Endothelial cell of umbilical vein (primary cell): ENCODE measurements at regions not wholly inside any gene's neighbourhood (a gene's known extent, or its start where the extent isn't known, plus 50 kb on each side); places are given as distances from the start of the nearest gene placed in this dataset.

Source experiments
- BruUV-seq: library from RNA; stranded (reverse); fragments of 400-500 nt; replicated peaks from 2 replicates; lab custom pipeline; 2021; lab: Mats Ljungman, UMichigan
- CTCF ChIA-PET: fragments of 300-600, 350-600 bp; sonication (Branson Sonifier 250); formaldehyde crosslinking; loops from one replicate; lab custom pipeline; 2021; ENCODE audit warnings: antibody characterized with exemption, inconsistent platforms; lab: Charles Lee
- POLR2A ChIA-PET: fragments of 300-600, 350-600 bp; sonication (Branson Sonifier 250); formaldehyde crosslinking; loops from one replicate; lab custom pipeline; 2021; ENCODE audit warnings: antibody characterized with exemption, inconsistent platforms; lab: Charles Lee
- DNase-seq: peaks from one replicate; pipeline ENCODE4 v3.0.0-alpha.2; 2011; ENCODE audit warnings: low read depth, low spot score
- FAIRE-seq: peaks from 2 replicates; lab custom pipeline; 2011; peaks lifted over from hg19 to GRCh38; lab: Jason Lieb, UNC
- H2AFZ ChIP-seq: 2 replicates; pipeline ENCODE4 v1.6.0; 2012; ENCODE audit warnings: low read depth, low read length, control low read depth, inconsistent platforms
- H3K27ac ChIP-seq: 2 replicates; pipeline ENCODE4 v1.5.1; 2011; ENCODE audit warnings: low read depth, mild to moderate bottlenecking, control low read depth, low read length, moderate library complexity; ENCODE audit not compliant: insufficient read depth
- H3K27me3 ChIP-seq, 2 experiments: 2 replicates each; pipeline versions ENCODE4 v1.6.0 to v1.6.1; 2011; ENCODE audit warnings: low read length in 2 of 2, mixed read lengths in 1 of 2; ENCODE audit not compliant: control insufficient read depth in 2 of 2, insufficient read depth in 2 of 2
- H3K36me3 ChIP-seq, 2 experiments: 2 replicates in 1 of 2; 3 replicates in 1 of 2; pipeline ENCODE4 v1.5.1; 2011; ENCODE audit warnings: low read length in 2 of 2, mild to moderate bottlenecking in 1 of 2, moderate library complexity in 1 of 2; ENCODE audit not compliant: control insufficient read depth in 2 of 2, insufficient read depth in 2 of 2; ENCODE audit errors: extremely low read depth in 1 of 2
- H3K4me1 ChIP-seq: 3 replicates; pipeline ENCODE4 v1.5.1; 2011; ENCODE audit warnings: mild to moderate bottlenecking, low read length; ENCODE audit not compliant: control insufficient read depth, insufficient read depth; ENCODE audit errors: extremely low read depth
- H3K4me2 ChIP-seq: 2 replicates; pipeline ENCODE4 v1.6.1; 2011; ENCODE audit warnings: low read length, control low read depth, mixed read lengths; ENCODE audit not compliant: insufficient read depth
- H3K4me3 ChIP-seq, 3 experiments: fragments of 200-600 bp in 1 of 3; sonication (generic), shearing (Covaris generic) in 1 of 3; replicated peaks in 1 of 3; 2 replicates each; pipeline ENCODE4 v1.5.1; 2011 to 2016; ENCODE audit warnings: control low read depth in 3 of 3, low read length in 3 of 3, mild to moderate bottlenecking in 2 of 3, inconsistent platforms in 1 of 3, low read depth in 1 of 3, moderate library complexity in 1 of 3; ENCODE audit not compliant: insufficient read depth in 1 of 3
- H3K79me2 ChIP-seq: 2 replicates; pipeline ENCODE4 v1.6.0; 2012; ENCODE audit warnings: low read length, inconsistent platforms; ENCODE audit not compliant: control insufficient read depth, insufficient read depth
- H3K9ac ChIP-seq: replicated peaks from 2 replicates; pipeline ENCODE3; 2011; ENCODE audit warnings: low read length, control low read depth; ENCODE audit not compliant: insufficient read depth; ENCODE audit errors: extremely low read depth
- H3K9me1 ChIP-seq: replicated peaks from 3 replicates; pipeline ENCODE4 v1.6.0; 2011; ENCODE audit warnings: mild to moderate bottlenecking, low read length; ENCODE audit not compliant: control insufficient read depth, insufficient read depth; ENCODE audit errors: extremely low read depth
- H3K9me3 ChIP-seq: replicated peaks from 2 replicates; pipeline ENCODE4 v1.5.1; 2012; ENCODE audit warnings: low read length, inconsistent platforms; ENCODE audit not compliant: control insufficient read depth, insufficient read depth
- H4K20me1 ChIP-seq: replicated peaks from 2 replicates; pipeline ENCODE3; 2011; ENCODE audit warnings: mild to moderate bottlenecking, low read length; ENCODE audit not compliant: control insufficient read depth, insufficient read depth; ENCODE audit errors: extremely low read depth
- EZH2 ChIP-seq: IDR thresholded peaks from 2 replicates; pipeline ENCODE4 v1.6.1; 2012; ENCODE audit warnings: borderline replicate concordance, low read depth, mild to moderate bottlenecking, moderate library complexity, low read length, inconsistent platforms; ENCODE audit not compliant: severe bottlenecking
- FOS ChIP-seq: IDR thresholded peaks from 2 replicates; pipeline ENCODE4 v1.6.1; 2011; ENCODE audit warnings: mild to moderate bottlenecking, low read length, moderate library complexity, borderline replicate concordance; ENCODE audit not compliant: insufficient read depth
- GATA2 ChIP-seq: IDR thresholded peaks from 2 replicates; pipeline ENCODE4 v1.7.0; 2011; ENCODE audit warnings: low read depth, mild to moderate bottlenecking, moderate library complexity, mixed read lengths, low read length; ENCODE audit not compliant: insufficient read length, insufficient read depth
- JUN ChIP-seq: IDR thresholded peaks from 2 replicates; pipeline ENCODE4 v1.6.1; 2011; ENCODE audit warnings: borderline replicate concordance, low read depth; ENCODE audit not compliant: insufficient read length, insufficient read depth
- MYC ChIP-seq: IDR thresholded peaks from one replicate; pipeline ENCODE4 v1.6.1; 2011; ENCODE audit warnings: mild to moderate bottlenecking, low read depth, low read length
- POLR2A ChIP-seq: IDR thresholded peaks from 2 replicates; pipeline ENCODE4 v1.6.1; 2012; ENCODE audit warnings: low read depth, mild to moderate bottlenecking, control low read depth, low read length
- POLR2AphosphoS5 ChIP-seq: IDR thresholded peaks from 2 replicates; pipeline ENCODE4 v1.6.1; 2012; ENCODE audit warnings: low read depth, mild to moderate bottlenecking, control low read depth, low read length, moderate library complexity; ENCODE audit not compliant: insufficient read depth
- dilution Hi-C: fragments of 300-500 bp; cut with MboI; formaldehyde crosslinking; loops from one replicate; pipeline ENCODE4 v1.15.0; 2019; ENCODE audit warnings: low sequenced_read_pairs; ENCODE audit not compliant: extremely low pct_ligation_motif_present
- intact Hi-C: fragments of 100-400 bp; cut with micrococcal nuclease; formaldehyde crosslinking; loops from one replicate; pipeline ENCODE4 v1.10.0; 2022
- TF ChIP-seq, protein P1 (sequence below): IDR thresholded peaks from 2 replicates; pipeline ENCODE4 v1.6.1; 2011; ENCODE audit not compliant: insufficient read depth, insufficient read length
- TF ChIP-seq, protein P2 (sequence below), 2 donors: IDR thresholded peaks; 1 replicate in 1 of 2; 2 replicates in 1 of 2; pipeline ENCODE4 v1.5.1; 2011; ENCODE audit warnings: low read length in 2 of 2, mild to moderate bottlenecking in 2 of 2, moderate library complexity in 2 of 2, control low read depth in 1 of 2, inconsistent platforms in 1 of 2, low read depth in 1 of 2; ENCODE audit not compliant: insufficient read depth in 1 of 2; ENCODE audit errors: extremely low read depth in 1 of 2

DNA sequence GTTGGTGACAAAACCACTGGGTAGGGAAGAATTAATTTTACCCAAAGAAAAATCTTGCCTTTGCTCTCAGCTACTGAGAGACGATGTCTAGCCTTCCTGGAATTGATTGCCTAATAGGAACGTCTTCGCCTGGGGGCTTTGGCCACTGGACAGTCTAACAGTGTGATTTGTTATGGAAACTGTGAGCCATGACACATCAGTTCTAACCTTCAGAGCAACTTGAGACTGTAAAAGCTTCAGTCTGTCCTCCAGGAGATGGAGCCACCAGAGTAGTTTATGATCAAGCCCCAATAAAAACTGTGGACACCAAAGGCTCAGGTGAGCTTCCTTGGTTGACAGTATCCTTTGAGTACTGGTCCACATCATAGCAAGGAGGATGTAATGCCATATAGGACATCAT, 235.8 kb upstream of the TMCO5A start:
- Histone ChIP-seq H3K4me3 (no peak overlapping the region), H3K9ac (no peak overlapping the region), H3K79me2 (no peaks in the 10 kb centered on the region), H3K36me3 (no peaks in the 10 kb centered on the region), H3K4me1 (no peaks in the 10 kb centered on the region), H3K27me3 (no peaks in the 10 kb centered on the region), H4K20me1 (no peaks in the 10 kb centered on the region), H3K9me3 (no peaks in the 10 kb centered on the region), H3K27ac (no peak overlapping the region), H2AFZ (no peak overlapping the region), H3K4me2 (no peak overlapping the region), H3K9me1 (no peaks in the 10 kb centered on the region)
- POLR2A ChIA-PET: no interaction called here
- CTCF ChIA-PET: interaction anchor here (1.0 kb wide), 1 partner anchor 182 kb away, joined by 4 read pairs; no protein-coding TSS in a partner anchor
- no peak for DNase-seq
- intact Hi-C loops (no loop called here), dilution Hi-C loops (no loop called here)
- TF ChIP-seq EZH2: no peak
- TF ChIP-seq POLR2A: no peak
- no peak for TF ChIP-seq MYC
- TF ChIP-seq, protein P1, sequence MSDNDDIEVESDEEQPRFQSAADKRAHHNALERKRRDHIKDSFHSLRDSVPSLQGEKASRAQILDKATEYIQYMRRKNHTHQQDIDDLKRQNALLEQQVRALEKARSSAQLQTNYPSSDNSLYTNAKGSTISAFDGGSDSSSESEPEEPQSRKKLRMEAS: no peak
- TF ChIP-seq JUN: no peak
- TF ChIP-seq FOS: no peak
- no peak for FAIRE-seq
- BruUV-seq: no TSS peak

DNA sequence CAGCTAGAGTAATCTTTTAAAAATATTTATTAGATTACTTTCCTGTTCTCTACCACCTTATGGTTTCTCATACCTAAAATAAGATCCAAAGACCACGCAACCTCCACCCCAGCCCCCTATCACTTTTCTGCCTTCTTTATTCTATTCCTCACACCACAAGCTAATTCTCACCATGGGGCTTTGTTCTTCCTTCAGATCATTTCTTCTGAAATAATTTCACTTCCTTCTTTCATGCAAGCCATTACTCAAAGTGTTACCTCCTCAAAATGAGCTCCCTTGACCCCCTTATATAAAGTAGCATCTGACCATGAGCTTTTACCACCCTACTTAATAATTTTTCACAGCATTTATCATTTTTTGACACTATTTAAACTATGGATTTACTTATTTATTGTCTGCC, 233.2 kb upstream of the TMCO5A start:
- Histone ChIP-seq H3K9ac (no peak overlapping the region), H3K79me2 (no peaks in the 10 kb centered on the region), H3K4me1 (no peaks in the 10 kb centered on the region), H3K27ac (no peak overlapping the region), H3K9me1 (no peaks in the 10 kb centered on the region), H3K27me3 (no peaks in the 10 kb centered on the region), H3K4me2 (no peak overlapping the region), H3K36me3 (no peaks in the 10 kb centered on the region), H4K20me1 (no peaks in the 10 kb centered on the region), H3K9me3 (no peaks in the 10 kb centered on the region), H2AFZ (no peak overlapping the region), H3K4me3 (no peak overlapping the region)
- TF ChIP-seq FOS: no peak
- TF ChIP-seq MYC: no peak
- TF ChIP-seq EZH2: no peak
- no peak for TF ChIP-seq POLR2AphosphoS5
- no peak for TF ChIP-seq JUN
- TF ChIP-seq, protein P1: no peak
- no peak for TF ChIP-seq POLR2A
- no peak for TF ChIP-seq GATA2
- TF ChIP-seq, protein P2, sequence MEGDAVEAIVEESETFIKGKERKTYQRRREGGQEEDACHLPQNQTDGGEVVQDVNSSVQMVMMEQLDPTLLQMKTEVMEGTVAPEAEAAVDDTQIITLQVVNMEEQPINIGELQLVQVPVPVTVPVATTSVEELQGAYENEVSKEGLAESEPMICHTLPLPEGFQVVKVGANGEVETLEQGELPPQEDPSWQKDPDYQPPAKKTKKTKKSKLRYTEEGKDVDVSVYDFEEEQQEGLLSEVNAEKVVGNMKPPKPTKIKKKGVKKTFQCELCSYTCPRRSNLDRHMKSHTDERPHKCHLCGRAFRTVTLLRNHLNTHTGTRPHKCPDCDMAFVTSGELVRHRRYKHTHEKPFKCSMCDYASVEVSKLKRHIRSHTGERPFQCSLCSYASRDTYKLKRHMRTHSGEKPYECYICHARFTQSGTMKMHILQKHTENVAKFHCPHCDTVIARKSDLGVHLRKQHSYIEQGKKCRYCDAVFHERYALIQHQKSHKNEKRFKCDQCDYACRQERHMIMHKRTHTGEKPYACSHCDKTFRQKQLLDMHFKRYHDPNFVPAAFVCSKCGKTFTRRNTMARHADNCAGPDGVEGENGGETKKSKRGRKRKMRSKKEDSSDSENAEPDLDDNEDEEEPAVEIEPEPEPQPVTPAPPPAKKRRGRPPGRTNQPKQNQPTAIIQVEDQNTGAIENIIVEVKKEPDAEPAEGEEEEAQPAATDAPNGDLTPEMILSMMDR (IDR thresholded peaks at IDR 0.05; ENCODE audit: extremely low read depth in 1 of 2, insufficient read depth in 1 of 2, low read depth in 1 of 2, low read length in 2 of 2): no peak
- ChIA-PET CTCF (interaction anchor here (1.9 kb wide), 1 partner anchor 14 kb away, joined by 6 read pairs; no protein-coding TSS in a partner anchor), POLR2A (no interaction called here)
- FAIRE-seq: no peak
- intact Hi-C loops: no loop called here
- no peak for DNase-seq
- dilution Hi-C loops: no loop called here
- no TSS peak for BruUV-seq
